Right atrium auricular region (tissue), 2 donors: ENCODE measurements at regions not wholly inside any gene's neighbourhood (a gene's known extent, or its start where the extent isn't known, plus 50 kb on each side); places are given as distances from the start of the nearest gene placed in this dataset.

Source experiments
- DNase-seq: peaks from one replicate; pipeline ENCODE4 v3.0.0-alpha.2; 2019; ENCODE audit warnings: low spot score
- H3K27ac ChIP-seq, 2 donors: fragments of 200-600 bp; sonication (generic); 1 replicate in 1 of 2; 2 replicates in 1 of 2; pipeline ENCODE4 v1.5.1; 2016 to 2019
- H3K27me3 ChIP-seq, 2 donors: fragments of 200-600 bp; sonication (generic); one replicate each; pipeline versions ENCODE4 v1.5.1 to v1.6.0; 2017 to 2019
- H3K36me3 ChIP-seq: fragments of 200-600 bp; sonication (generic); one replicate; pipeline ENCODE4 v1.5.1; 2016
- H3K4me1 ChIP-seq, 2 donors: fragments of 200-600 bp; sonication (generic); one replicate each; pipeline versions ENCODE4 v1.5.1 to v1.6.0; 2017 to 2019
- H3K4me3 ChIP-seq, 2 donors: fragments of 200-600 bp; sonication (generic); 1 replicate in 1 of 2; 2 replicates in 1 of 2; pipeline ENCODE4 v1.5.1; 2017 to 2019; ENCODE audit warnings: mild to moderate bottlenecking in 1 of 2, moderate library complexity in 1 of 2
- H3K9me3 ChIP-seq, 2 donors: fragments of 200-600 bp; sonication (generic); one replicate each; pipeline ENCODE4 v1.5.1; 2019
- TF ChIP-seq, protein P1 (sequence below), 2 donors: fragments of 200-600 bp; sonication (generic); IDR thresholded peaks; one replicate each; pipeline ENCODE4 v1.5.1; 2019; ENCODE audit warnings: antibody characterized with exemption in 2 of 2

DNA sequence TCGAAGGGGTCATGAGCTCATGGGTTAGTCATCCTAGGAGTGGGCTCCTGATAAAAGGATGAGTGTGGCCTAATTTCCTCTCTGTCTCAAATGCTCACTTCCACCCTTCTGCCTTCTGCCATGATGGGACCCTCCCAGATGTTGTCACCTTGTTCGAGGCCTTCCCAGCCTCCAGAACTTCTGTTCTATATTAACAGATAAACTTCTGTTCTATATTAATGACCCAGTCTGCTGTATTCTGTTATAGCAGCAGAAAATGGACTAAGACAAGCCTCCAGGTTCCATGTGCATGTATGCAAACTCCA is 583.2 kb downstream of the GLRX3 start:
- no peaks in the 10 kb centered on the region for H3K9me3 ChIP-seq
- DNase-seq, result no peak
- no peak overlapping the region for H3K4me3 ChIP-seq
- TF ChIP-seq, protein P1, sequence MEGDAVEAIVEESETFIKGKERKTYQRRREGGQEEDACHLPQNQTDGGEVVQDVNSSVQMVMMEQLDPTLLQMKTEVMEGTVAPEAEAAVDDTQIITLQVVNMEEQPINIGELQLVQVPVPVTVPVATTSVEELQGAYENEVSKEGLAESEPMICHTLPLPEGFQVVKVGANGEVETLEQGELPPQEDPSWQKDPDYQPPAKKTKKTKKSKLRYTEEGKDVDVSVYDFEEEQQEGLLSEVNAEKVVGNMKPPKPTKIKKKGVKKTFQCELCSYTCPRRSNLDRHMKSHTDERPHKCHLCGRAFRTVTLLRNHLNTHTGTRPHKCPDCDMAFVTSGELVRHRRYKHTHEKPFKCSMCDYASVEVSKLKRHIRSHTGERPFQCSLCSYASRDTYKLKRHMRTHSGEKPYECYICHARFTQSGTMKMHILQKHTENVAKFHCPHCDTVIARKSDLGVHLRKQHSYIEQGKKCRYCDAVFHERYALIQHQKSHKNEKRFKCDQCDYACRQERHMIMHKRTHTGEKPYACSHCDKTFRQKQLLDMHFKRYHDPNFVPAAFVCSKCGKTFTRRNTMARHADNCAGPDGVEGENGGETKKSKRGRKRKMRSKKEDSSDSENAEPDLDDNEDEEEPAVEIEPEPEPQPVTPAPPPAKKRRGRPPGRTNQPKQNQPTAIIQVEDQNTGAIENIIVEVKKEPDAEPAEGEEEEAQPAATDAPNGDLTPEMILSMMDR (IDR thresholded peaks at IDR 0.05), result no peak
- H3K27ac ChIP-seq, result no peak overlapping the region
- H3K4me1 ChIP-seq, result no peaks in the 10 kb centered on the region
- H3K27me3 ChIP-seq, result no peaks in the 10 kb centered on the region
- no peaks in the 10 kb centered on the region for H3K36me3 ChIP-seq

DNA sequence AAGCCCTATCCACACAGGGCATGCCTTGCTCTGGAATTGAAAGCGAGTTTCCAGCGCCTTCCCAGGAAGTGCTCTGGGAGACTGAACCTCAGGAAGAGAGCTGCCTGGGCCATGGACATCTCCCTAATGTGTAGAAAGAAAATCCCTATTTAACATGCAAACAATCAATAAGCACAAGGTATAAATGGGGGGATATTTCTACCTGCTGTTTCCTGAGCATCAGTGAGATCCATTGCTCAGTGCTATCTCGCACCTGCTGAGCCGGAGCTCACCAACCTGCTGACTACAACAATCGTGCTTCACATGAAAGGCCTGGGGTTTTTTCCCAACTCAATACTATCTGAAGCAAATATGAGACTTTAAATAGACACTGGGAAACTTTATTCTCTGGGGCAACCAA is 584.0 kb downstream of the GLRX3 start:
- TF ChIP-seq, protein P1 (IDR thresholded peaks at IDR 0.05), result no peak
- H3K4me3 ChIP-seq, result no peak overlapping the region
- no peak for DNase-seq
- H3K27ac ChIP-seq, result no peak overlapping the region
- no peaks in the 10 kb centered on the region for H3K36me3 ChIP-seq
- no peaks in the 10 kb centered on the region for H3K4me1 ChIP-seq
- H3K27me3 ChIP-seq, result no peaks in the 10 kb centered on the region
- H3K9me3 ChIP-seq, result no peaks in the 10 kb centered on the region

DNA sequence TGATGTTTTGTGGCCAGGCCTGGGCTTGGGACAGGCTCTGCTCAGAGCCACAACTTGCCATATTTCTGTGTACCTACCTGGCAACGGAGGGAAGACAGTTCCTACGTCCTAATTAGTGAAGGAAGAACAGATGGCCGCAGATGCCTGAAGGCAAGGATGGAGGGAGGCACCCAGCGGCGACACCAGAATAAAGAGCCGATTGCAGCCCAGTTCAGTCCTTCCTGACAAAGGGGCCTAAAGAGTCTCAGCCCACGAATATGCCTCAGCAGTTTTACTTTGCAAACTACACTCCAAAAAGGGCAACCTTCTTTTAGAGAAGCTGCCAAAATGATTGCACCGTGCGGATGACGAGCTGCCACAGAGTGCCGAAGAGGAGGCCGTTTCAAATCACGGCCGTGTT is 585.8 kb downstream of the GLRX3 start:
- Histone ChIP-seq H3K4me3 (no peak overlapping the region), H3K27ac (no peak overlapping the region)

DNA sequence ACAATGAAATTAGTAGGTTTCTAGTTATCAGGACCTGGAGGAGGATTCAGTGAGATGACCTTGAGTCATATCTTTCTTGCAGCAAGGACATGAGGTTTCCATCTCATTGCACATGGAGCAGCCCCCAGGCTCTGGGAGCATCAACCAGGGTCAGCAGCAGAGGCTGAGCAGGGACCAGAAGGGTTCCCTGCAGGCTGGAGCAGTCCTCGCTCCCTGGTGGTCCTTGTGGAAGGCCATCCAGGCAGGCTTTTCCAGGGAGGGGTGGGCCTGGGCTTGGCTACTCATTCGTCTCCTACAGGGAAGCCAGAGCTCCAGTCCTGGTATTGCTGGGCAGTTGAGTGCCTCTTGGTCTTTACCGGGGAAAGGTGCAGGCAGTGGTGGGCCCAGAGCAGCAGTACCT is 587.5 kb downstream of the GLRX3 start:
- TF ChIP-seq, protein P1 (IDR thresholded peaks at IDR 0.05), result no peak
- Histone ChIP-seq H3K4me3 (no peak overlapping the region), H3K27ac (no peak overlapping the region), H3K4me1 (no peaks in the 10 kb centered on the region), H3K9me3 (no peaks in the 10 kb centered on the region), H3K27me3 (no peaks in the 10 kb centered on the region), H3K36me3 (no peaks in the 10 kb centered on the region)
- no peak for DNase-seq

More for the DNA sequence above, 585.8 kb downstream of the GLRX3 start:
- Histone ChIP-seq H3K4me1 (no peaks in the 10 kb centered on the region), H3K36me3 (no peaks in the 10 kb centered on the region), H3K9me3 (no peaks in the 10 kb centered on the region), H3K27me3 (no peaks in the 10 kb centered on the region)
- TF ChIP-seq, protein P1 (IDR thresholded peaks at IDR 0.05), result no peak
- no peak for DNase-seq

DNA sequence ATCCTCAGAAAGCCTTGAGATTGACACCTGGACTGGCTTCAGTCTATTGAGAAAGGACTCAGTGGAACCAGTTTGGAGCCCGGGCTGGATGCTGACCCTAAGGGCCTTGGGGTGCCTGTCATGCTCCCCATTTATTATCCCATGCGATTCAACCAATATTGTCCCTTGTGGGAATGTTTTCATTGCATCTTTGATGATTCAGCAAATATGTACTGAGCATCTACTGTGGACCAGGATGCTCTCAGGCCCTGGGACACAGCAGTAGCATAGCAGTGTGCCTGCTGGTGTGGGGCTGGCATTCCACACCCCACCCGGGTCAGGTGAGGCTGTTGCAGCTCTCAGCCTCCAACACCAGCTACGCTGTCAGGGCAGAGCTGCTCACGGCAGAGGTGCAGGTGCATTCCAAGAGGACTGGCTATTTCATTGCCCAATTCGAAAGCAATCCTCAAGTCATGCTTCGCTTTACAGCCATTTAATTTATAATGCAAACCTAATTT is 586.0 kb downstream of the TCERG1L start:
- TF ChIP-seq, protein P1 (IDR thresholded peaks at IDR 0.05), result no peak
- H3K36me3 ChIP-seq, result no peaks in the 10 kb centered on the region
- no peaks in the 10 kb centered on the region for H3K27me3 ChIP-seq
- no peak overlapping the region for H3K4me3 ChIP-seq
- no peaks in the 10 kb centered on the region for H3K4me1 ChIP-seq
- no peaks in the 10 kb centered on the region for H3K9me3 ChIP-seq
- no peak overlapping the region for H3K27ac ChIP-seq
- no peak for DNase-seq

DNA sequence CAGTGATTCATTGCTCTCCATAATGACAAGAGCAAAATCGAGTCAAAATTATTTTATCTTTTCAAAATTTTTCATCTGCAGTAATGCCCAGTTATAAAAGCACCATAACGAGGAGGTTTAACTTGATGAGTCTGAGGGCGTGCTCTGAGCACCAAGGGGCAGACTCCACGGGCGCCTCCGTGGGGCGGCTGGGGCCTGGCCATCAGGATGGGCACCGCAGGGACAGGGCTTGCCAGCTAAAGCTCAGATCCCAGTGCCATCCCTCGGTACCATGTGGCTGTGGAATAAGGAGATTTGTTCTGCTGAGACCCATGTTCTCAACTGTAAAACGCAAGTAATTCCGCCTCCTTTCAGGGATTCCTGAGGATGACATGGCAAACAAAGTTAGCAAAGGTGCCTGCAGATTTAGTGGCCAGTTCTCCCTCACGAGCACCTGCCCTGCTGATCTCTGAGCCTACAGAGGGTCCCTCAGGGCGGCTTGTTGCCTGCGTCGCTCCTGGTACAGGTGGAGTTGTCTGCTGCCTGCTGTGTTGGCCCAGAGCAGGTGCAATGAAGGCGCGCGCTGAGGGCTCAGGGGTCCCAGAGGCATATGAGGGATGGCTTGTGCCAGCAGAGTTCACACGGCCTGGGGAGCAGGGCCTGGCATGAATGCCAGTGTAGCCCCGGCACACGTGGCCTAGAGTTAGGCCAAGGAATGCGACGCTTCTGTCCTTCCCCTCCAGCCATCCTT is 584.4 kb downstream of the TCERG1L start:
- TF ChIP-seq, protein P1 (IDR thresholded peaks at IDR 0.05), result no peak
- H3K36me3 ChIP-seq, result no peaks in the 10 kb centered on the region
- DNase-seq, result no peak
- H3K4me3 ChIP-seq, result no peak overlapping the region
- no peaks in the 10 kb centered on the region for H3K27me3 ChIP-seq
- H3K9me3 ChIP-seq, result no peaks in the 10 kb centered on the region
- H3K4me1 ChIP-seq, result no peaks in the 10 kb centered on the region
- H3K27ac ChIP-seq, result no peak overlapping the region
